ENCODE measurements at regions not wholly inside any gene's neighbourhood (a gene's known extent, or its start where the extent isn't known, plus 50 kb on each side); places are given as distances from the start of the nearest gene placed in this dataset.
A peak's percentile ranks its signal among the peaks of the same experiment; 100 is the strongest.

DNA sequence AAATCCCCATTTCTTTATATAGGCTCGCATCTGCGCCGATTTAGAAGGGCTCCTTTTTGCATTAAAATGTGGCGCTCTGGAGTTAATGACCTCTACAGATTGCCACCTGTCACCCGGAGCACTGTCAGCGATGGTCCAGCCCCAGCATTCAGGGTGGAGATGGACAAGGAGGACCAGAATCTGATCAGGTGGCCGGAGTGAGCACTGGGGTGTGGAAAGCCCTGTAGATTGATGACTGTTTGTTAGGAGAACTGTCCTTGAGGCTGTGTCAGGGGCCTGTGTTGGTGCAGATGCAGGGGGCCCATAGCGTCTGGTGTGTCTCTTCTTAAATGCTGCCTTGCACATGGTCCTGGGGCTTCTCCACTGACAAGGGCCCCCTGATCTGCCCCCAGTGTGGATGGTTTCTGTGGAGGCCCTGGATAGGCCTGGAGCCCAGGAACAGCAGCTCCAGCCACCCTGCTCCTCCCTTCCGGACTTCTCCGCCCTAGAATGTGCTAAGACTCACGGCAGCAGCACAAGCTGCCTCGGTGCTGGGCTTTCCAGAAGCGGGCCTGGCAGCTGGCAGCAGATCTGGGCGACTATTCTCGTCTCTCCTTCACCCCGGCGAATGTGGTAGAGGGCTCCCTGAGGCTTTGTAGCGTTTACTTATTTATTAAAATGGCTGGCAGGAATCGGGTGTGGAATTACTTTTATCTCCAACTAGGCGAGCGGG lies 1333.3 kb downstream of the BRD1 start:
- ATAC-seq, result no peak
- TF ChIP-seq GLIS3 (CRISPR knock-in tag; IDR thresholded peaks at IDR 0.05), result no peak
- TF ChIP-seq, protein P1, sequence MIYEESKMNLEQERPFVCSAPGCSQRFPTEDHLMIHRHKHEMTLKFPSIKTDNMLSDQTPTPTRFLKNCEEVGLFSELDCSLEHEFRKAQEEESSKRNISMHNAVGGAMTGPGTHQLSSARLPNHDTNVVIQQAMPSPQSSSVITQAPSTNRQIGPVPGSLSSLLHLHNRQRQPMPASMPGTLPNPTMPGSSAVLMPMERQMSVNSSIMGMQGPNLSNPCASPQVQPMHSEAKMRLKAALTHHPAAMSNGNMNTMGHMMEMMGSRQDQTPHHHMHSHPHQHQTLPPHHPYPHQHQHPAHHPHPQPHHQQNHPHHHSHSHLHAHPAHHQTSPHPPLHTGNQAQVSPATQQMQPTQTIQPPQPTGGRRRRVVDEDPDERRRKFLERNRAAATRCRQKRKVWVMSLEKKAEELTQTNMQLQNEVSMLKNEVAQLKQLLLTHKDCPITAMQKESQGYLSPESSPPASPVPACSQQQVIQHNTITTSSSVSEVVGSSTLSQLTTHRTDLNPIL (CRISPR knock-in tag; IDR thresholded peaks at IDR 0.05; ENCODE audit: low read depth), result no peak
- TF ChIP-seq ZFP3 (CRISPR knock-in tag; IDR thresholded peaks at IDR 0.05), result no peak
- TF ChIP-seq TOX (CRISPR knock-in tag; IDR thresholded peaks at IDR 0.05; ENCODE audit: borderline replicate concordance), result no peak
- no peak for TF ChIP-seq ZC3H10 (CRISPR knock-in tag; IDR thresholded peaks at IDR 0.05)
- TF ChIP-seq ESRRG (CRISPR knock-in tag; IDR thresholded peaks at IDR 0.05), result no peak
- TF ChIP-seq ZNF8 (CRISPR knock-in tag; IDR thresholded peaks at IDR 0.05), result no peak
- no peak for TF ChIP-seq ARNTL (CRISPR knock-in tag; IDR thresholded peaks at IDR 0.05; ENCODE audit: borderline replicate concordance, low read depth)
- TF ChIP-seq ISL1 (CRISPR knock-in tag; IDR thresholded peaks at IDR 0.05), result no peak

DNA sequence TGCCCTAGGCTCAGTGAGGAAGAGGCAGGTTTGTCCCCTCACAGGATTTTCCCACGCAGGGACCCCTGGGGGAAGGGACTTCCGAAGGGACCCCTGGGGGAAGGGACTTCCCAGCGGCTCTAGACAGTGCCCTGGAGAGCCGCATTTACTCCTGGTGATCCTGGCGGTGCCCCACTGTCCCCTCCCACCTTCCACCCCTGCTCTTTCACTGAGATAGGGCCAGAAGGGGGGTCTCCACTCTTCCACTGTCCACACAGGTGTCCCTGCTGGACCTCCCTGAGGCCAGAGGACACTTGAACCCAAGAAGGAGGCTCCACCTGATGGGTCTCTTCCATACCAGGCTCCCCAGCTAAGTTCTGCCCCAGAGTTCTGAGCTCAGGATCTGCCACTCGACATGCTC lies 1333.9 kb downstream of the BRD1 start:
- TF ChIP-seq ISL1 (CRISPR knock-in tag; IDR thresholded peaks at IDR 0.05), result no peak

DNA sequence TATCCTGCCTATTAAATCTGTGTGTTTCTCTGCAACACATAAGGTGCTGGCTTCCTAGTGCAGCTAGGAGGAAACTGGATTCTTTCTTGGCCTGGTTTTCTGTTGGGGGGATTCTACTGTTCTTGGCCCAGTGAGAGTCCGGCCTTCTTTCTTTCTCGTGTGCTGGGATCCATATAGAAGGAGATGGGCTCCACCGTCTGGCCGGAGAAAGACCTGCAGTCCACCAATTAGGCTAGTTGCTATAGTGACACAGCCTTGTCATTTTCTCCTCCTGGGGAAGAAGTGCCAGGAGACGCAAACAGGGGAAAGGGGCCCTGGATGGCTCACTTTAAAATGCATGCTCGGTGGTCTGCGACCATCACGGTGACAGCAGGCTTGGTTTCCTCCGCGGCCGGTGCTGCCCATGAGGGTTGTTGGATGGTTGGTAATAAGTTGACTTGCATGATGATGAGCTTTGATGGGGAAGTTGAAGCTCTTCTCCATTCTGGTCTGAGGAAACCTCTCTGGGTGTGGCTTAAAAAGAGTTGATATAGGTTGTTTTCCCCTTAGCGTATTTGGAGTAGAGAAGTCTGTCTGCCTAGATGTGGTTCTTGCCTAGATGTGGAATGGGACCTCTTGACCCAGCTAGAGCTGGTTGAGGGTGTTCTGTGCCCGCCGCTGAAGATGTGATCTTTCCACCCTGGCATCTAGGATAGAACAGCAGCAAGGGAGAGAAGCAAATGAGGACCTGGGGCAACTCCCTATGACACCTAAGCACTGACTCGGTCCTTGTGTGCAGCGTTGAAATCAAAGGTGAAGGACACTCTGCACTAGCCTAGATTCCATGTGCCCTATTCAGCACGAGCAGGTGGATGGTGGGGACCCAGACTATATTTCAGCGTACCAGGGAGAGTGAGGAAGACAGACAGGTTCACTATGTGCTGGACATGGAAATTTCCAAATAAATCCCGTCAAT lies 1335.0 kb downstream of the BRD1 start:
- TF ChIP-seq ESRRG (CRISPR knock-in tag; IDR thresholded peaks at IDR 0.05) (no peak), BACH2 (CRISPR knock-in tag; IDR thresholded peaks at IDR 0.05; ENCODE audit: borderline replicate concordance) (no peak), TOX (CRISPR knock-in tag; IDR thresholded peaks at IDR 0.05; ENCODE audit: borderline replicate concordance) (no peak), ZFP3 (CRISPR knock-in tag; IDR thresholded peaks at IDR 0.05) (no peak), CSDC2 (CRISPR knock-in tag; IDR thresholded peaks at IDR 0.05) (no peak), RARB (CRISPR knock-in tag; IDR thresholded peaks at IDR 0.05) (no peak), PPARA (CRISPR knock-in tag; IDR thresholded peaks at IDR 0.05; ENCODE audit: borderline replicate concordance) (no peak), TCF4 (CRISPR knock-in tag; IDR thresholded peaks at IDR 0.05; ENCODE audit: borderline replicate concordance) (no peak), ZFP30 (CRISPR knock-in tag; IDR thresholded peaks at IDR 0.05) (no peak), ISL1 (CRISPR knock-in tag; IDR thresholded peaks at IDR 0.05) (no peak), ZC3H10 (CRISPR knock-in tag; IDR thresholded peaks at IDR 0.05) (no peak), ZNF8 (CRISPR knock-in tag; IDR thresholded peaks at IDR 0.05) (no peak)
- TF ChIP-seq, protein P1 (CRISPR knock-in tag; IDR thresholded peaks at IDR 0.05; ENCODE audit: low read depth), result no peak
- TF ChIP-seq, protein P2, sequence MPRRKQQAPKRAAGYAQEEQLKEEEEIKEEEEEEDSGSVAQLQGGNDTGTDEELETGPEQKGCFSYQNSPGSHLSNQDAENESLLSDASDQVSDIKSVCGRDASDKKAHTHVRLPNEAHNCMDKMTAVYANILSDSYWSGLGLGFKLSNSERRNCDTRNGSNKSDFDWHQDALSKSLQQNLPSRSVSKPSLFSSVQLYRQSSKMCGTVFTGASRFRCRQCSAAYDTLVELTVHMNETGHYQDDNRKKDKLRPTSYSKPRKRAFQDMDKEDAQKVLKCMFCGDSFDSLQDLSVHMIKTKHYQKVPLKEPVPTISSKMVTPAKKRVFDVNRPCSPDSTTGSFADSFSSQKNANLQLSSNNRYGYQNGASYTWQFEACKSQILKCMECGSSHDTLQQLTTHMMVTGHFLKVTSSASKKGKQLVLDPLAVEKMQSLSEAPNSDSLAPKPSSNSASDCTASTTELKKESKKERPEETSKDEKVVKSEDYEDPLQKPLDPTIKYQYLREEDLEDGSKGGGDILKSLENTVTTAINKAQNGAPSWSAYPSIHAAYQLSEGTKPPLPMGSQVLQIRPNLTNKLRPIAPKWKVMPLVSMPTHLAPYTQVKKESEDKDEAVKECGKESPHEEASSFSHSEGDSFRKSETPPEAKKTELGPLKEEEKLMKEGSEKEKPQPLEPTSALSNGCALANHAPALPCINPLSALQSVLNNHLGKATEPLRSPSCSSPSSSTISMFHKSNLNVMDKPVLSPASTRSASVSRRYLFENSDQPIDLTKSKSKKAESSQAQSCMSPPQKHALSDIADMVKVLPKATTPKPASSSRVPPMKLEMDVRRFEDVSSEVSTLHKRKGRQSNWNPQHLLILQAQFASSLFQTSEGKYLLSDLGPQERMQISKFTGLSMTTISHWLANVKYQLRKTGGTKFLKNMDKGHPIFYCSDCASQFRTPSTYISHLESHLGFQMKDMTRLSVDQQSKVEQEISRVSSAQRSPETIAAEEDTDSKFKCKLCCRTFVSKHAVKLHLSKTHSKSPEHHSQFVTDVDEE (CRISPR knock-in tag; IDR thresholded peaks at IDR 0.05), result no peak
- peak; percentile 93 for ATAC-seq

More for the DNA sequence above, 1333.9 kb downstream of the BRD1 start:
- no peak for ATAC-seq

DNA sequence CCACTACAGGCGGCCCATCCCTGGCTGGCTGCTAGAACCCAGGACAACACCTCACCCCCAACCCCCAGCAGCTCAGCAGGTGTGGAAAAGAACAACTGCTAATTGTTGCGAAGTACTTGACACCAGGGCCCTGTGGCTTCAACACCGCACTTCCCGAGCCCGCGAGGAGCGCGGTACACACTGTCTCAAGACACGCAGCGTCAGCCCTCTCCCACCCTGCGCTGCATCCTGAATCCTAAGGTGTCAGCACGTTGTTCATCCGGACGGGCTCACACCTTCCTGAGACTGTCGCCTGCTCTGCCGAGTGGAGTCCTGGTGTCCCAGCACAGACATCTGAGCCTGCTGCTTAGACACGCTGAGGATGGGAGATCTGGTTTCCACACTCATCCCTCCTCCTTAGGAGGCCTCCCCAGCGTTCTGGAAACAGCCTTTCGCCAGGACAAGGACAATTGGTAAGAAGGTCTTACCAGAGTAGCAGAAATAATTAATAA lies 1336.2 kb downstream of the BRD1 start:
- peak; percentile 14; the same call in 1 of the 3 replicates for ATAC-seq
- TF ChIP-seq TOX (CRISPR knock-in tag; IDR thresholded peaks at IDR 0.05; ENCODE audit: borderline replicate concordance), result no peak
- TF ChIP-seq, protein P3, sequence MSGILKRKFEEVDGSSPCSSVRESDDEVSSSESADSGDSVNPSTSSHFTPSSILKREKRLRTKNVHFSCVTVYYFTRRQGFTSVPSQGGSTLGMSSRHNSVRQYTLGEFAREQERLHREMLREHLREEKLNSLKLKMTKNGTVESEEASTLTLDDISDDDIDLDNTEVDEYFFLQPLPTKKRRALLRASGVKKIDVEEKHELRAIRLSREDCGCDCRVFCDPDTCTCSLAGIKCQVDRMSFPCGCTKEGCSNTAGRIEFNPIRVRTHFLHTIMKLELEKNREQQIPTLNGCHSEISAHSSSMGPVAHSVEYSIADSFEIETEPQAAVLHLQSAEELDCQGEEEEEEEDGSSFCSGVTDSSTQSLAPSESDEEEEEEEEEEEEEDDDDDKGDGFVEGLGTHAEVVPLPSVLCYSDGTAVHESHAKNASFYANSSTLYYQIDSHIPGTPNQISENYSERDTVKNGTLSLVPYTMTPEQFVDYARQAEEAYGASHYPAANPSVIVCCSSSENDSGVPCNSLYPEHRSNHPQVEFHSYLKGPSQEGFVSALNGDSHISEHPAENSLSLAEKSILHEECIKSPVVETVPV (CRISPR knock-in tag; IDR thresholded peaks at IDR 0.05), result no peak
- TF ChIP-seq ZFP3 (CRISPR knock-in tag; IDR thresholded peaks at IDR 0.05), result no peak
- TF ChIP-seq ZNF565 (CRISPR knock-in tag; conservative IDR thresholded peaks at IDR 0.05; ENCODE audit: low read depth), result no peak
- no peak for TF ChIP-seq ZNF70 (CRISPR knock-in tag; IDR thresholded peaks at IDR 0.05)
- TF ChIP-seq CSDC2 (CRISPR knock-in tag; IDR thresholded peaks at IDR 0.05), result no peak
- no peak for TF ChIP-seq ESRRG (CRISPR knock-in tag; IDR thresholded peaks at IDR 0.05)
- TF ChIP-seq OSR1 (CRISPR knock-in tag; IDR thresholded peaks at IDR 0.05), result no peak
- TF ChIP-seq, protein P2 (CRISPR knock-in tag; IDR thresholded peaks at IDR 0.05), result no peak
- TF ChIP-seq, protein P4, sequence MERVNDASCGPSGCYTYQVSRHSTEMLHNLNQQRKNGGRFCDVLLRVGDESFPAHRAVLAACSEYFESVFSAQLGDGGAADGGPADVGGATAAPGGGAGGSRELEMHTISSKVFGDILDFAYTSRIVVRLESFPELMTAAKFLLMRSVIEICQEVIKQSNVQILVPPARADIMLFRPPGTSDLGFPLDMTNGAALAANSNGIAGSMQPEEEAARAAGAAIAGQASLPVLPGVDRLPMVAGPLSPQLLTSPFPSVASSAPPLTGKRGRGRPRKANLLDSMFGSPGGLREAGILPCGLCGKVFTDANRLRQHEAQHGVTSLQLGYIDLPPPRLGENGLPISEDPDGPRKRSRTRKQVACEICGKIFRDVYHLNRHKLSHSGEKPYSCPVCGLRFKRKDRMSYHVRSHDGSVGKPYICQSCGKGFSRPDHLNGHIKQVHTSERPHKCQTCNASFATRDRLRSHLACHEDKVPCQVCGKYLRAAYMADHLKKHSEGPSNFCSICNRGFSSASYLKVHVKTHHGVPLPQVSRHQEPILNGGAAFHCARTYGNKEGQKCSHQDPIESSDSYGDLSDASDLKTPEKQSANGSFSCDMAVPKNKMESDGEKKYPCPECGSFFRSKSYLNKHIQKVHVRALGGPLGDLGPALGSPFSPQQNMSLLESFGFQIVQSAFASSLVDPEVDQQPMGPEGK (CRISPR knock-in tag; IDR thresholded peaks at IDR 0.05; ENCODE audit: borderline replicate concordance), result no peak

All from SK-N-SH treated with all-trans-retinoic acid at 6 μM for 48 hours (cell line).